NCI-H526 (cell line): ENCODE measurements at regions not wholly inside any gene's neighbourhood (a gene's known extent, or its start where the extent isn't known, plus 50 kb on each side); places are given as distances from the start of the nearest gene placed in this dataset.
"Not testable (repeated sequence)": the region's sequence is repeated elsewhere in the genome, so short reads cannot be mapped to it uniquely, and the experiment has no call there.

ENCODE experiments used
- DNase-seq, 2 experiments: peaks; one replicate each; lab custom pipeline; 2025; lab: John Stamatoyannopoulos, UW

GRCh38 chr10:84571146-84571545, 242.8 kb downstream of the CCSER2 start:
- DNase-seq, result no peak

DNA sequence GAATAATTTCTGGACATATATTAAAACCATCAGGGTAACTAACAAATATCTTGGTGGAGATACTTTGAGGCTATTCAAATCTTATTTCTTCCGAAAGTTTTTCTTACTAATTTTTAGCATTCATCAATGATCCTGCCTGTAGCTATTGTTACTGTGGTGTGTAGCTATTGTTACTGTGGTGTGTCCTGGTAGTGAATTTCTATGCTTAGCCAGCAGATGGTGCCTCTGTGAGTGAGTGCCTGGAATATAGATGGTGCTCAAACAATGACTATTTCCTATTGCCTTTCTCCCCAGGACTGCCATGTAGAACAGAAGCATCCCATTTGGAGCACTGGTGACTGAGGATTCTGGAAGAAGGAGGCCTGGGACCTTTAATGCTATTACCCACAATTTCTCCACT, 245.7 kb downstream of the CCSER2 start:
- no peak for DNase-seq

DNA sequence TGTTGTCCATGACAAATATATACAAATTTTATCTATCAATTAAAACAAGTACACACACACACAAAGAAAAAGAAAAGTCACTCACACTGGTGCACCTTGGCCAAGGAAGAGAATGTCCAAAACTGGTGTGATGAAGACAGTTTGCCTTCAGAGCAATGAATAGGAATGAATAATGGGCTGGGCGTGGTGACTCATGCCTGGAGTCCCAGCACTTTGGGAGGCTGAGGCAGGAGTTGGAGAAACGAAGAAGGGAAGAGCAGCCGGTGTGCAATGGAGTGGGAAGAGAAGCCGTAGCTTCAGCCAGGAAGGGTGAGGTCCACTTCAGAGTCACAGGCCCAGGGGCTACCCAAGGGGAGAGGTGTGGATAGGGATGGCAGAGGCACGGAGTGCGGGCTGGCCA, 253.6 kb downstream of the CCSER2 start:
- no peak for DNase-seq

DNA sequence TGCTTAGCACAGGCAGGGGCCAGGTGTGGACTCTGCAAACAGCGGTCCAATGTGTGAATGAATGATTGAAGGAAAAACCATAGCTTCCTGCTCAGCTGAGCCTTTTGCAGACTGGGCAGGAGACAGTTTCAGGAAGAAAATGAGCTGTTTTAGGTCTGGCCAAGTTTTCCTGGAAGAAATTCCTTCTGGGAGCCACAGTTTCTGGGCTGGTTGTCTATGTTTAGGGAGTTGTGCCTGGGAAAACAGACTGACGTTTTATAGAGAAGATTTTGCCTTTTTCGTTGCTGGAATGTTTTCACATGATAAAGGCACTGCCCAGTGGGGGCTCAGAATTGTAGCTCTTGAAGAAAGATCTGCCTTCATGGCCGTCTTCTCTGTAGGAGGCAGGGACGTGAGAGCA, 255.1 kb downstream of the CCSER2 start:
- DNase-seq, result no peak

GRCh38 chr10:84587789-84588188, 259.4 kb downstream of the CCSER2 start:
- no peak for DNase-seq

- DNase-seq, result no peak
Observed at GRCh38 chr10:84588426-84588825, 260.0 kb downstream of the CCSER2 start.

DNA sequence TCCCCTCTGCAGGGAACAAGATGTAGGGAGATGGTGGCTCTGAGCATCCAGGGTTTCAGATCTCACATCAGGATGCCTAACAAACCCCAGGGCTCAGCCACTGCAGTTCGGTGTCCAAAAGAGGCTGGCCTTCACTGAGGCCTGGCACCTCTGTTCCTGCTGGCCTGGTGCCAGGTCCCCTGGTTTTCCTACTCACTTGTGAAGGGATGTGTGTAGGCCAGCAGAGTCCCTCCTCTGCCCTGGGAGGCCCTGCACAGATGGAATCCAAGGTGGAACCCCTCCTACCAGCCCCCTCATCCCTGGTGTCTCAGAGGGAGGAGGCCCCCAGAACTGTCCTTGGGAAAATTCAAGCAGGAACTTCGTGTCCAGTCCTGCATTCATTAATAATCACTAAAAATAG, 260.6 kb downstream of the CCSER2 start:
- DNase-seq, result no peak

DNA sequence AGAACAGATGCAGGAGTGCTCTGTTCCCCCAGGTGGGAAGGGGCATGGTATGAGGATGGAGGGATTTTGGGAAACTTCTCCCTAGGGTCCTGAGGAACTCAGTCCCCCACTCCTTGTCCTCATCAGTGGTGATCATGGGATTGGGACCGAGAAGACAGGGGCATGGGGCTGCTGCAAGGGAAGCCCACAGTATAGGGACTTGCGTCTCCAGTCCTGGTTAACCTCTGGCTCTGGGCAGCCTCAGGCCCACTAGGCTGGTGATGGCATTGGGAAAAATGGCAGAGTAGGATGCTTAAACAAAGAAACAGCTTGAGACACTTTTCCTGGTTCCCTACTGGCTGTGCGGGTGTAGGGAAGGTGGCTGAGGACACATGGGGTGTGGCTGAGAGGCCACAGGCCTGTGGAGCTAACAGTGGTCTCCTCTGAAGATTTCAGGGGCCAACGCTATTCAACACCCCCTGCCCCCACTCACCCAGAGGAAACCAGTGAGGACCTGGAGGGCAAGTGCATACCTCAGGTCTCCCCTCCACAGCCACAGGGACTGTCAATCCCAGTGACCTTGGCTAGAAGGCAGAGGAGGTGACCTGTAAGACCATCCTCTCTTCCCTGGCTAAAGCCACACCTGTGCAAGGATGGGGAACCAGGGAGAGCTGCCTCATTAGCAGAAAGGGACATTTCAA, 261.3 kb downstream of the CCSER2 start:
- no peak for DNase-seq

DNA sequence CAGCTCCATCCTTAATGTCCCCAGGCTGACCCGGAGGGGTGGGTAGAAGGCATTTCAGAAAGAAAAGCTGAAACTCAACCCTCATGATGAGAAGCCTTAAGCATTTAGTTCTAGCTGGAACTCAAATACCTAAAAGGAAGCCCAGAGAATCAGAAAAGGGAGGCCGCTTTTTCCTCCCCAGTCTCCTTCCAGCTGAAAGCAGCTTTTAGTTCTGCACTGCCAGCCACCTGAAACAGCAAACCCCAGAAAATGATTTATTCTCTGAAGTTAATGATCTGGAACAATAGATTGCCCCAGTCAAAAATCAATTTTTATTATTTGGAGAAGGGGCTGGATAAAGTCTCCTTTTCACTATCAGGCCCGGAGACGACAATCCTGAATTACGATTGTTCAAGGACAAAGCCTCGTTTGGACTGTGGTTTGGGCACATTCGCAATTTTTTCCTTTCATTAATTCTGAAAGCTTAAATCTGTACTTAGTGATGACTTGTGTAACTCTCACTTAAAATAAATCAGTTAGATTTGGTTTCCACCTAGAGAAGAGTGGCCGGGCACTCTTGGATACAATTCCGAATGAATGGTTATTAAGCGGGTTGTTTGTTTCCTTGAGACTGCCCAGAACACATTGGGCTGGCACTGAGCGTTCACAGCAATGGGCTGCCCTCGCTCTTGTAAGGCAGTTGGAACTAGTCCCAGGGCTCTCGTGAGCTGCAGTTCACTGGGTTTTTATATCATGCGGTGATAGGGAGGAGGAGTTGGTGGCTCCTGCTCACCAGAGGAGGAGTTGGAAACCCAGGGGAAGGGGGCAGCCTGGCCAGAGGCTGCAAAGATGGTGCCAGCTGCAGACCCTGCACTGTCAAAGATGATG, 262.2 kb downstream of the CCSER2 start:
- peak in 1 of 2 experiments; percentile 2 for DNase-seq

GRCh38 chr10:84593506-84593905, 265.1 kb downstream of the CCSER2 start:
- no peak for DNase-seq

DNA sequence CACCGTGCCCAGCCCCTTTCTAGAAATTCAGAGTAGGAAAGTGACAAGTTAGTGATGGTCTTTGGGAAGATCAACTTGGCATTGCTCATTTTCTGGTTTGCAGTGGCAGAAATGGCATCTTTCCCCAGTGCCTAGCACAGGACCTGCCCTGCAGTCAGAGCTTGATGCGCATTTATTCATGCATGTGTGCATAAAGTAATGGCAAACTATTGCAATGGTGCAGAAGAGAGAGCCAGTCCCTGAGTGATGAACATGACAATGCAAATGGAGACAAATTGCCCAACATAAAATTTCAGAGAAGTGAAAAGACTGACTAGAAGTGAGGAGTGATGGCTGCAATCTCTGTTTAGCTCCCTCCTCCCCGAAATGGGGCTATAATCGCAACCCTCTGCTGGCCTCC, 268.2 kb downstream of the CCSER2 start:
- no peak for DNase-seq

GRCh38 chr10:84599254-84599653, 270.9 kb downstream of the CCSER2 start:
- DNase-seq, result no peak

DNA sequence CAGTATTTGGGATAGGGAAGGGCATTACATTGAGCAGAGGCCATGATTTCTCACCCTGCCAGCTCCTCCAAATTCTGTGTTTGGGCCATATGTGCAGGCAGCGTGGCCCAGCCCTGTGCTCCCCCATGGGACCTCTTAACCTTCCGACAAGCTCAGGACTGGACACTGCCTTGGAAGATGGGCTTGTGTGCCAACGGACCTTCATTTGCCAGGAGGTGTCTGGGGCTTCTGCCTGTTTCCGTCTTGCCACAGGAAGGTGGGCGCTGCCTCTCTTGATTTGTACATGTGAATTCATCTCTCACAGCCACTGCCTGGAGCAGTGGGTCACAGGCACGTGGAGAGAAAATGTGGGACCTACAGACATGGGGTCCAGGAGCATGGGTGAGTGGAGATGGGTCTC, 272.6 kb downstream of the CCSER2 start:
- no peak for DNase-seq

GRCh38 chr10:84602543-84602942, 274.2 kb downstream of the CCSER2 start:
- DNase-seq, result not testable (repeated sequence)

- DNase-seq, result no peak
Observed at GRCh38 chr10:84603971-84604370, 275.6 kb downstream of the CCSER2 start.

DNA sequence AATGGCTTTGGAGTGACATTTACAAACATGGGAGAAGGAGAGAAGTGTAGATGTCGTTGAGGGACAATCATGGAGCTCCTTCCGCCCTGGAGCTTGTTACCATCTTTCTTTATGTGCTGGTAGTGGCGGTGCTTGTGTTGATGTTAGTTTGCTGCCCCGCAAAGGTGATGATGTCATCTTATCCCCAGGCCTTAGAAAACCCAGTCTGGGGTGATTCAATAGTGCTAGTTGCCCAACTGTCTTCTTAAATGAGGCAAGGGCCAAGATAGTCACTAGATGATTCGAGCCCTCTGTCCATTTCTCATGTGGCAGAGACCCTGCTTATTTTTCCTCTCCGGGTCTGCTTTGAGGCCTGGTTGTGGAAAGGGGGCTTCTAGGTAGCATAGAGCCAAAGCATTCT, 277.4 kb downstream of the CCSER2 start:
- no peak for DNase-seq

- DNase-seq, result no peak
Observed at GRCh38 chr10:84606428-84606827, 278.0 kb downstream of the CCSER2 start.

DNA sequence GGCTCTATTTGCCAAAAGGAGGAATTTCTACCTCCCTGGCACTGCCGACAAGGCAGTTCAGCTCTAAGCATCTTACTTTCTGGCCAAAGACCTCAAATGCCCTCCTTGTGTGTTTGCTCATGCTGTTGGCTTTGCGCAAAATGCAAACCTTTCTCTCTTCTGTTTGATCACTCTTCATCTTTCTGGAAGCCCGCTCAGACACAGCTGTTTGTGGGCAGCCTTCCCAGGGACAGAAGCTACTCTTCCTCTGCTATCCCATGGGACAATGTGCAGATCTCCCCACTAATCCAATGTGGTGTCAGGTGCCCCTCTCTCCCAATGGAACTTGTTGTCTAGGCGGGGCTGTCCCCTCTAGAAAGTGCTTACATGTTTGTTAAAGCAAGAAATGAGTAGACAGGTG, 278.7 kb downstream of the CCSER2 start:
- no peak for DNase-seq

GRCh38 chr10:84607523-84607922, 279.1 kb downstream of the CCSER2 start:
- no peak for DNase-seq

DNA sequence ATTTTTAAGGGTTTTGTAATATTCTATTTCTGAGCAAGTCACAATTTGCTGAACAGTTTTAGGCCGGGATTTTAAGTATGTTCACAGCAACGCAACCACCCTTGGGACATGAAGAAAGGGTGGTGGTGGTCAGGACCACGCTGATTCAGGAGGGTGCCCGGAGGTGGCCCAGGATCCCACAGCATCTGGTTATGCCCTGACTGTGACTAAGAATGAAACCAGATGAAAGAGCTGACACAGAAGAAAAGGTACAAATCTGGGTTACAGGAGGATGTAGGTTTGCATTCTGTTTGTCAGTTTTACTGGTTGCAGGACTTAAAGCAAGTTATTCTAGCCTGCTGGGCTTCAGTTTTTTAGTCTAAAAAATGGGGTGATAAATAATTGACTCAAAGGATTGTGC, 279.7 kb downstream of the CCSER2 start:
- no peak for DNase-seq

DNA sequence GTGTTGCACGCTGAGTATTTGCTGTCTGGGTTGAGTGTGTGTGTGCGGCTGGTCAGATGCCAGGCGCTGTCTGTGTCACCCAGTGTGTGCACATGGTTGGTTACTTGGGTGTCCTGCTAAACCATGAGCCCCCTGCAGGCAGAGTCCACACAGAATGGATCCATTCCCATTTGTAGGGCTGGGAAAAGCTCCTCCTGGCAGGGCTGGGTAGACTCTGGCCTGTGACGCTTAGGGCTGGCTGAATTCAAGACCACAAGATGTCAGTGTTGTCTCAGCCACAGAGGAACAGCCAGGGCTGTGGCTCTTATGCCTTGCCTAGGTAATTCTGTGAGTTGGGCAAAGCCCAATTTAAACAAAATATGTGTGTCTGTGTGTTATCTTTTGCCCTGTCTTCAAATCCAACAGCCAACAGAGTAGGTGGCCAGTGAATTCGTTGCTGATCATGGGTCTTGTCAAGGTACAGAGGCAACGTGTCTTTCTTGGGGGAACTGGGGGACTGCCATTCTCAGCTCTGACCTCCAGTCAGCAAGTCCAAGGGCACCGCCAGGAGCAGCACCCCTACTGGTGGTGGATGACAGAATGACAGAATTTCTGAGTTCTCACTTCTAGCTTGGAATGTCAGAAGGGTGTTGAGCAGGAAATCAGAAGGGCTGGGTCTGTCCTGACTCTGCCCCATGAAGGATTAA, 285.1 kb downstream of the CCSER2 start:
- peak; percentile 64 to 80 for DNase-seq

GRCh38 chr10:84626397-84627087, 298.2 kb downstream of the CCSER2 start:
- DNase-seq, result no peak
